ENCODE measurements at regions not wholly inside any gene's neighbourhood (a gene's known extent, or its start where the extent isn't known, plus 50 kb on each side); places are given as distances from the start of the nearest gene placed in this dataset.

DNA sequence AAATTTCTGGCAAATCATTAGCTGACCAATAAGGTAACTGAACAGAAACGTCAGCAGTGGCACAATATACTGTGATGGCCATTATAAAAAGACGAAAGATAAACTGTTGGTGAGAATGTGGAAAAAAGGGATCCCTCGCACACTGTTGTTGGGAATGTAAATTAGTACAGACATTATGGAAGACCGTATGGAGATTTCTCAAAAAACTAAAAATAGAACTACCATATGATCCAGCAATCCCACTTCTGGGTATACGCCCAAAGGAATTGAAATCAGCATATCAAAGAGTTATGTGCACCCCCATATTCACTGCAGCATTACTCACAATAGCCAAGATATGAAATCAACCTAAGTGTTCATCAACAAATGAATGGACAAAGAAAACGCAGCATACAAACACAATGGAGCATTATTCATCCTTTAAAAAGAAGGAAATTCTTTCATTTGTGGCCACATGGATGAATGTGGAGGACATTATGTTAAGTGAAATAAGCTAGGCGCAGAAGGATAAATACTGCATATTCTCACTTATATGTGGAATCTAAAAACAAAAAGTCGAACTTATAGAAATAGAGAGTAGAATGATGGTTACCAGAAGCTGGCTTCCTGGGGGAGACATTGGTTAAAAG lies 257.7 kb downstream of the RHOU start:
- TF ChIP-seq POLR2AphosphoS5 (IDR thresholded peaks at IDR 0.05) (no peak), POLR2A (IDR thresholded peaks at IDR 0.05) (no peak)

Measured in breast epithelium (tissue), 3 donors.